ENCODE measurements at regions not wholly inside any gene's neighbourhood (a gene's known extent, or its start where the extent isn't known, plus 50 kb on each side); places are given as distances from the start of the nearest gene placed in this dataset.

GRCh38 chr7:15836041-15836440 lies 149.6 kb upstream of the MEOX2 start:
- Histone ChIP-seq H3K4me3 (ENCODE audit: low read length) (no peak overlapping the region), H3K27me3 (ENCODE audit: control insufficient read depth in 2 of 2, insufficient read depth in 2 of 2, low read length in 2 of 2) (no peaks in the 10 kb centered on the region), H3K9me3 (ENCODE audit: control insufficient read depth in 2 of 3, low read length in 3 of 3) (no peaks in the 10 kb centered on the region), H3K27ac (ENCODE audit: low read depth, low read length) (no peak overlapping the region), H3K36me3 (ENCODE audit: control insufficient read depth in 2 of 3, insufficient read depth in 3 of 3, low read length in 3 of 3) (no peaks in the 10 kb centered on the region), H3K4me1 (ENCODE audit: control insufficient read depth in 2 of 2, insufficient read depth in 2 of 2, low read length in 2 of 2) (no peaks in the 10 kb centered on the region)
- ATAC-seq (no peak), DNase-seq (no peak)
- intact Hi-C loops (cut with micrococcal nuclease) = no loop called here
- Mint-ChIP-seq H3K9me3 (peaks cover 0 to 7% (median 0%) of the 10 kb centered on the region in 11 donors), H3K4me3 (no peak overlapping the region), H3K36me3 (no peaks in the 10 kb centered on the region), H3K27ac (no peak overlapping the region), H3K27me3 (no peaks in the 10 kb centered on the region), H3K4me1 (no peaks in the 10 kb centered on the region)
- POLR2A ChIA-PET = no interaction called here
- CTCF ChIA-PET = no interaction called here

- Histone ChIP-seq H3K4me3 (ENCODE audit: low read length) (no peak overlapping the region), H3K36me3 (ENCODE audit: control insufficient read depth in 2 of 3, insufficient read depth in 3 of 3, low read length in 3 of 3) (no peaks in the 10 kb centered on the region), H3K27ac (ENCODE audit: low read depth, low read length) (no peak overlapping the region), H3K4me1 (ENCODE audit: control insufficient read depth in 2 of 2, insufficient read depth in 2 of 2, low read length in 2 of 2) (no peaks in the 10 kb centered on the region), H3K9me3 (ENCODE audit: control insufficient read depth in 2 of 3, low read length in 3 of 3) (no peaks in the 10 kb centered on the region), H3K27me3 (ENCODE audit: control insufficient read depth in 2 of 2, insufficient read depth in 2 of 2, low read length in 2 of 2) (no peaks in the 10 kb centered on the region)
- H3K27me3 Mint-ChIP-seq = no peaks in the 10 kb centered on the region
- peaks cover 0 to 7% (median 0%) of the 10 kb centered on the region in 11 donors for H3K9me3 Mint-ChIP-seq
- H3K36me3 Mint-ChIP-seq = no peaks in the 10 kb centered on the region
- intact Hi-C loops (cut with micrococcal nuclease) = no loop called here
- ChIA-PET POLR2A (no interaction called here), CTCF (no interaction called here)
- ATAC-seq = no peak
- H3K27ac Mint-ChIP-seq = no peak overlapping the region
- H3K4me3 Mint-ChIP-seq = no peak overlapping the region
- DNase-seq = no peak
- no peaks in the 10 kb centered on the region for H3K4me1 Mint-ChIP-seq
Observed at GRCh38 chr7:15834446-15834845, 148.0 kb upstream of the MEOX2 start.

GRCh38 chr7:15832996-15833395 lies 146.5 kb upstream of the MEOX2 start:
- Mint-ChIP-seq H3K36me3 (no peaks in the 10 kb centered on the region), H3K27me3 (no peaks in the 10 kb centered on the region), H3K4me1 (no peaks in the 10 kb centered on the region), H3K4me3 (no peak overlapping the region), H3K27ac (no peak overlapping the region), H3K9me3 (peaks cover 0 to 7% (median 0%) of the 10 kb centered on the region in 11 donors)
- Histone ChIP-seq H3K4me1 (ENCODE audit: control insufficient read depth in 2 of 2, insufficient read depth in 2 of 2, low read length in 2 of 2) (no peaks in the 10 kb centered on the region), H3K27me3 (ENCODE audit: control insufficient read depth in 2 of 2, insufficient read depth in 2 of 2, low read length in 2 of 2) (no peaks in the 10 kb centered on the region), H3K9me3 (ENCODE audit: control insufficient read depth in 2 of 3, low read length in 3 of 3) (no peaks in the 10 kb centered on the region), H3K4me3 (ENCODE audit: low read length) (no peak overlapping the region), H3K27ac (ENCODE audit: low read depth, low read length) (no peak overlapping the region), H3K36me3 (ENCODE audit: control insufficient read depth in 2 of 3, insufficient read depth in 3 of 3, low read length in 3 of 3) (no peaks in the 10 kb centered on the region)
- DNase-seq (no peak), ATAC-seq (no peak)
- ChIA-PET POLR2A (no interaction called here), CTCF (no interaction called here)
- intact Hi-C loops (cut with micrococcal nuclease) = no loop called here

DNA sequence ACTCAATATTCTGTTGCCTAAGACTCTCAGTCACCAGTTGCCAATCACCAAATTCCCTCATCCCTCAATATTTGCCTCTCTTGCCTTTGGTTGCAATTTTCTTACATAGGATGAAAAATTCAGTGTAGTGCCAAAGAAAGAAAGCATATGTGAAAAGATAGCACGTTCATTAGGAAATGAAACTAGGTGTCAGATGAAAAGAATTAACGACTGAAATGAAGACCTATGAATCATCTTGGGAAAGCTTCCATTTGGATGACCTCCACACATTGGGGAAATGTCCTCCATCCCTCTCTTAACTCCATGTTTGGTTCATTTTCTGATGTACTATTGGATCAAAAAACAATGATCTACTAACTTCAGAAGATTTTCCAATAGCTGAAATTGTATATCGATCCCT lies 145.1 kb upstream of the MEOX2 start:
- CTCF ChIA-PET = no interaction called here
- DNase-seq (no peak), ATAC-seq (no peak)
- Histone ChIP-seq H3K27me3 (ENCODE audit: control insufficient read depth in 2 of 2, insufficient read depth in 2 of 2, low read length in 2 of 2) (no peaks in the 10 kb centered on the region), H3K27ac (ENCODE audit: low read depth, low read length) (no peak overlapping the region), H3K4me1 (ENCODE audit: control insufficient read depth in 2 of 2, insufficient read depth in 2 of 2, low read length in 2 of 2) (no peaks in the 10 kb centered on the region), H3K36me3 (ENCODE audit: control insufficient read depth in 2 of 3, insufficient read depth in 3 of 3, low read length in 3 of 3) (no peaks in the 10 kb centered on the region), H3K9me3 (ENCODE audit: control insufficient read depth in 2 of 3, low read length in 3 of 3) (no peaks in the 10 kb centered on the region), H3K4me3 (ENCODE audit: low read length) (no peak overlapping the region)
- Mint-ChIP-seq H3K9me3 (peaks cover 0 to 7% (median 0%) of the 10 kb centered on the region in 11 donors), H3K36me3 (no peaks in the 10 kb centered on the region), H3K4me3 (no peak overlapping the region), H3K27ac (no peak overlapping the region), H3K4me1 (no peaks in the 10 kb centered on the region), H3K27me3 (no peaks in the 10 kb centered on the region)
- POLR2A ChIA-PET = no interaction called here
- intact Hi-C loops (cut with micrococcal nuclease) = no loop called here

- Histone ChIP-seq H3K4me3 (ENCODE audit: low read length) (no peak overlapping the region), H3K27me3 (ENCODE audit: control insufficient read depth in 2 of 2, insufficient read depth in 2 of 2, low read length in 2 of 2) (no peaks in the 10 kb centered on the region), H3K36me3 (ENCODE audit: control insufficient read depth in 2 of 3, insufficient read depth in 3 of 3, low read length in 3 of 3) (no peaks in the 10 kb centered on the region), H3K27ac (ENCODE audit: low read depth, low read length) (no peak overlapping the region), H3K4me1 (ENCODE audit: control insufficient read depth in 2 of 2, insufficient read depth in 2 of 2, low read length in 2 of 2) (no peaks in the 10 kb centered on the region), H3K9me3 (ENCODE audit: control insufficient read depth in 2 of 3, low read length in 3 of 3) (no peaks in the 10 kb centered on the region)
- DNase-seq = no peak
- ChIA-PET POLR2A (no interaction called here), CTCF (no interaction called here)
- Mint-ChIP-seq H3K4me1 (no peaks in the 10 kb centered on the region), H3K36me3 (no peaks in the 10 kb centered on the region), H3K27ac (no peak overlapping the region), H3K9me3 (peaks cover 0 to 7% (median under 1%) of the 10 kb centered on the region in 11 donors), H3K27me3 (no peaks in the 10 kb centered on the region), H3K4me3 (no peak overlapping the region)
- no peak for ATAC-seq
- intact Hi-C loops (cut with micrococcal nuclease) = no loop called here
Observed at GRCh38 chr7:15829691-15830090, 143.2 kb upstream of the MEOX2 start.

DNA sequence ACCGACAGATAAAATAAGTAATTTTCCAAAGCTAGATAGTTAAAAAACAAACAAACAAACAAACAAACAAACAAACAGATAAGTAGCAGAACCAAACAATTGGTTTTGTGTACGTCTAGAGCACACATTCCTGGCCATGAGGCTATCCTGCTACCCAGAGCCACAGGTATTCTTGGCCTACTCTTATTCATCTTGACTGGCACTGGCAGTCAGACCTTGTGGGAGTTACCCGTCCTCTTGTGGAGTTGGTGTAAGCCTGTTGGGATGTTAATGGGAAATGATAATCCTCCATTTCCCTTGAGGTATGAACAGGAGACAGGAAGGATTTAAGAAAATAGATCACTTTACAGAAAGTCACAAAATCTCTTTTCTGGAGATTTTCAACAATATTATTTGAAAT lies 142.4 kb upstream of the MEOX2 start:
- H3K9me3 Mint-ChIP-seq = peaks cover 0 to 7% (median 0%) of the 10 kb centered on the region in 11 donors
- no peaks in the 10 kb centered on the region for H3K27me3 Mint-ChIP-seq
- H3K27ac Mint-ChIP-seq = no peak overlapping the region
- no peak overlapping the region for H3K4me3 Mint-ChIP-seq
- Histone ChIP-seq H3K27ac (ENCODE audit: low read depth, low read length) (no peak overlapping the region), H3K9me3 (ENCODE audit: control insufficient read depth in 2 of 3, low read length in 3 of 3) (no peaks in the 10 kb centered on the region), H3K4me1 (ENCODE audit: control insufficient read depth in 2 of 2, insufficient read depth in 2 of 2, low read length in 2 of 2) (no peaks in the 10 kb centered on the region), H3K36me3 (ENCODE audit: control insufficient read depth in 2 of 3, insufficient read depth in 3 of 3, low read length in 3 of 3) (no peaks in the 10 kb centered on the region), H3K4me3 (ENCODE audit: low read length) (no peak overlapping the region), H3K27me3 (ENCODE audit: control insufficient read depth in 2 of 2, insufficient read depth in 2 of 2, low read length in 2 of 2) (no peaks in the 10 kb centered on the region)
- intact Hi-C loops (cut with micrococcal nuclease) = no loop called here
- no peak for ATAC-seq
- ChIA-PET CTCF (no interaction called here), POLR2A (no interaction called here)
- no peak for DNase-seq
- no peaks in the 10 kb centered on the region for H3K36me3 Mint-ChIP-seq
- H3K4me1 Mint-ChIP-seq = no peaks in the 10 kb centered on the region

- H3K36me3 ChIP-seq (ENCODE audit: control insufficient read depth in 2 of 3, insufficient read depth in 3 of 3, low read length in 3 of 3) = no peaks in the 10 kb centered on the region
- no peaks in the 10 kb centered on the region for H3K27me3 ChIP-seq (ENCODE audit: control insufficient read depth in 2 of 2, insufficient read depth in 2 of 2, low read length in 2 of 2)
- H3K27ac Mint-ChIP-seq = no peak overlapping the region
- ChIA-PET CTCF (no interaction called here), POLR2A (no interaction called here)
- H3K4me1 Mint-ChIP-seq = no peaks in the 10 kb centered on the region
- H3K4me3 ChIP-seq (ENCODE audit: low read length) = no peak overlapping the region
- DNase-seq (no peak), ATAC-seq (no peak)
- no peak overlapping the region for H3K4me3 Mint-ChIP-seq
- H3K9me3 Mint-ChIP-seq = peaks cover 0 to 12% (median 3%) of the 10 kb centered on the region in 11 donors
- intact Hi-C loops (cut with micrococcal nuclease) = no loop called here
- H3K27ac ChIP-seq (ENCODE audit: low read depth, low read length) = no peak overlapping the region
- no peaks in the 10 kb centered on the region for H3K36me3 Mint-ChIP-seq
- no peaks in the 10 kb centered on the region for H3K27me3 Mint-ChIP-seq
- H3K9me3 ChIP-seq (ENCODE audit: control insufficient read depth in 2 of 3, low read length in 3 of 3) = no peaks in the 10 kb centered on the region
- H3K4me1 ChIP-seq (ENCODE audit: control insufficient read depth in 2 of 2, insufficient read depth in 2 of 2, low read length in 2 of 2) = no peaks in the 10 kb centered on the region
Observed at GRCh38 chr7:15821484-15822427, 135.3 kb upstream of the MEOX2 start.
